Astrocyte of the cerebellum (primary cell): ENCODE measurements at regions not wholly inside any gene's neighbourhood (a gene's known extent, or its start where the extent isn't known, plus 50 kb on each side); places are given as distances from the start of the nearest gene placed in this dataset.

Source experiments
- DNase-seq: peaks from one replicate; pipeline ENCODE4 v3.0.0-alpha.2; 2011; ENCODE audit warnings: low read depth
- H3K4me3 ChIP-seq: 2 replicates; pipeline ENCODE4 v1.5.1; 2011; ENCODE audit warnings: mild to moderate bottlenecking, low read depth, low read length, moderate library complexity
- in situ Hi-C: cut with HindIII; loops from 2 replicates; pipeline ENCODE4 v1.10.0; 2017; ENCODE audit warnings: low sequenced_read_pairs
- TF ChIP-seq, protein P1 (sequence below): IDR thresholded peaks from 2 replicates; pipeline ENCODE4 v1.5.1; 2012; ENCODE audit warnings: low read length, low read depth, moderate library complexity, mild to moderate bottlenecking; ENCODE audit errors: missing control alignments

DNA sequence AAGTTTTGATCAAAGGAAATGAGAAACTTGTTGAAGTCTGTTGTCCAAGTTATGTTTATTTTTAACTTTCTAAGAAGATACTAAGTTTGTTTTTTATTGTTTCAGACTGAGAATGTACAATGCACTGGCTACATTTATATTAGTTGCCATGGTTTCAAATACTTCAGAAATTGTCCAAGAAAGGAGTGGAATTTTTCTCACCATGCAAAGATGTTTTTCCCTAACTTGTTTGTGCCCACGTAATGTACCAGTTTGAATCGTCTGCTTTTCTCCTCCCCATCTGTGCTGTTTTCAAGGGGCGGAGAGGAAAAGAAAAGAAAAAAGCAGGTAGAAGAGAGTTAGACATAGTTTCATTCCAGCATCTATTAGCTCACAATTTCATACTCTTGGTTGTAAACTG is 407.0 kb downstream of the KCTD16 start:
- DNase-seq, result no peak
- no peak overlapping the region for H3K4me3 ChIP-seq
- in situ Hi-C loops, result no loop called here
- TF ChIP-seq, protein P1, sequence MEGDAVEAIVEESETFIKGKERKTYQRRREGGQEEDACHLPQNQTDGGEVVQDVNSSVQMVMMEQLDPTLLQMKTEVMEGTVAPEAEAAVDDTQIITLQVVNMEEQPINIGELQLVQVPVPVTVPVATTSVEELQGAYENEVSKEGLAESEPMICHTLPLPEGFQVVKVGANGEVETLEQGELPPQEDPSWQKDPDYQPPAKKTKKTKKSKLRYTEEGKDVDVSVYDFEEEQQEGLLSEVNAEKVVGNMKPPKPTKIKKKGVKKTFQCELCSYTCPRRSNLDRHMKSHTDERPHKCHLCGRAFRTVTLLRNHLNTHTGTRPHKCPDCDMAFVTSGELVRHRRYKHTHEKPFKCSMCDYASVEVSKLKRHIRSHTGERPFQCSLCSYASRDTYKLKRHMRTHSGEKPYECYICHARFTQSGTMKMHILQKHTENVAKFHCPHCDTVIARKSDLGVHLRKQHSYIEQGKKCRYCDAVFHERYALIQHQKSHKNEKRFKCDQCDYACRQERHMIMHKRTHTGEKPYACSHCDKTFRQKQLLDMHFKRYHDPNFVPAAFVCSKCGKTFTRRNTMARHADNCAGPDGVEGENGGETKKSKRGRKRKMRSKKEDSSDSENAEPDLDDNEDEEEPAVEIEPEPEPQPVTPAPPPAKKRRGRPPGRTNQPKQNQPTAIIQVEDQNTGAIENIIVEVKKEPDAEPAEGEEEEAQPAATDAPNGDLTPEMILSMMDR, result no peak

DNA sequence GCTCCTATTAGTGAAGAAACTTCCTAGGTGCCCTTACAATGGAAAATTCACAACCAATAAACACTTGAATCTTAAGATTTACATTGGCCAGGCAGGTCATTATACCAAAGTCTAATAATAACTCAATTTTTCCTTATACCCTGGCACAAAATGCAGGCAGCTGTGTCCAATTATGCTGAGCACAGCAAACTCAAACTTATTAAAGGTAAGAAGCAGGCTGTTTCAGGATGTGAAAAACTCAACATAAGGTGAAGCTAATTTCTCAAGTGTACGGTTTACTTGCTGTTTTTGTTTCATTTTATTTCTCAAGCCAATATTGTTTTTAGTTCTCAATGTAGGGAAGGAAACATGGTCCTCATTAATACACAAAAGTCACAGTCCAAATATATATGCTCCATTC is 405.1 kb downstream of the KCTD16 start:
- TF ChIP-seq, protein P1, result no peak
- in situ Hi-C loops, result no loop called here
- DNase-seq, result no peak

DNA sequence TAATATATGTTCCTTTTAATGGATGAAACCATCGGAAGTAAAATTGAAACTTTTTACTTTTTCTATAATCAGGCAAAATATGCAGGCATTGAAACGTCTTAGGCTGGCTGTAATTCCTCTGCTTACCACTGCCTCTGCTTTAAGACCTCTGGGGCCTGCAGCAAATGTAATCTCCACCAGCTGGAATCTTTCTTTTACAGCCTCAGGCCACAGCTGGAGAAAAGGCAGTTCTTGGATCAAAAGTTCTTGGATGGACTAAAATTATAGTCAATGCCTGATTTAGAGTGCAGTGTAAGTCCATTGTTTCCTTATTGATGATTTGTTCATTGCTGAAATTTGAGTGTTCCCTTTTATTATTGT is 396.7 kb downstream of the KCTD16 start:
- TF ChIP-seq, protein P1, result peak; percentile 24
- in situ Hi-C loops, result no loop called here
- no peak overlapping the region for H3K4me3 ChIP-seq
- DNase-seq, result no peak

More for the DNA sequence above, 405.1 kb downstream of the KCTD16 start:
- H3K4me3 ChIP-seq, result no peak overlapping the region

DNA sequence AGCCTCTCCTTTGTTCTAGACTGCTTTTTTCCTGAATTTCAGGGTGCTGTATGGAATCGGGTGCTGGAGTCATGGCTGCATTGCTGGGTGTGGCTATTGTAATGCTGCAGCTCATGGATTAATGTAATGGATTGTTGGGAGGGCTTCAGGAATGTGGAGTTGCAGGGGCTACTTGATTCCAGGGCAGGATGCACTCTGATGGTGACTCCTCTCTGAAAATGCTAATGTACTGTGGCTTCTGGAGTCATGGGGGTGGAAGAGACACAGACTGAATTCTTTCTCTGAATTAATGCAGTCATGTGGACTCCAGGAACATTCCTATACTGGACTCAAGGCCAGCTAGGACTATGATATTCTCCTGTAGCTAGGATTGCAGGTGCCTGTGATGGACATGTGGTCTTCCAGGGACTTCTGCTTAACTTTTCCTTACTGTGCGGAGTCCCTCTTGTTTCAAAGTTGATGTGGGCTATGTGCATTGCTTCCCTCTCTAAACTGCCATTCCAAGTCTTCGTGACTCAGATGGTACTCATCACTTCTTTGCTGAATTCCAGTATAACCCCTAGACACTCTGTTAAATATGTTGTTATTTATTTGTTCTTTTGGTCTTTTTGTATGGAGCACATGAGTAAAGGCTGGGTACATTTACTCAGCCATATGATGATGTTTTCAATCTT is 396.2 kb downstream of the KCTD16 start:
- TF ChIP-seq, protein P1, result no peak
- H3K4me3 ChIP-seq, result no peak overlapping the region
- in situ Hi-C loops, result no loop called here
- no peak for DNase-seq

DNA sequence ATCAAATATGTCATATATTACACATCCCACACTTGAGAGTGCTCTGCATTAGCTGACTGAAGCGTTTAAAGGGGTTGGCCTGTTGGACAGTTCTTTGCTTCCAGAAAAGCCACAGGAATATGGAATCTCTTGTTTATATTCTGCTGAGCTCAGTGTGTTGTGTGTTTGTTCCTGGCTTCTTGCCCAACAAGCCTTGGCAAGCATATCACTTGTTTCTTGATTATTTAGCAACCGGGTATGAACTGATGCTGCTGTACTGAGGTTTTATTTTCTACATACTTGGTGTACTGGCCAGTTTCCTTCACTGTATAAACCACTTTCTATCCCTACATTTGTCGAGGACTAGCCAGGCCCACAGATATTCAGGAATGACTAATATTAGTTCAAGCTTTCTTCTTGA is 378.9 kb downstream of the KCTD16 start:
- TF ChIP-seq, protein P1, result no peak
- in situ Hi-C loops, result no loop called here
- no peak overlapping the region for H3K4me3 ChIP-seq
- DNase-seq, result peak; percentile 94

DNA sequence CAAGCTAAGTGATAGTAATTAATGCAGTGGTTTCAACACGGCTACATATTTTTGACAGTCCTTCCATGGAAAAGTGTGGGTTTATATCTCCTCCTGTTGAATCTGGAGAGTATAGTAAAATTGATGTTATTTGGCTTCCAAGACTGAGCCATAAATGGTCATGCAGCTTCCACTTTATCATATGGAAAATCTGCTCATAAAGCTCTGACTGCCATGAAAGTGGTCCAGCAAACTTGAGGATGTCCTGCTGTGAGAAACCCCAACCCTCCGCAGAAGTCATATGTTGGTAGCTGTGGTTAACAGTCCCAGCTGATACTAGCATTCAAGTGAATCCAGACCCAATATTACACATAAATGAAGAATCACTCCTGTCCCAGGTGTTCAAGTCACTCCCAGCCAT is 378.3 kb downstream of the KCTD16 start:
- TF ChIP-seq, protein P1, result no peak
- DNase-seq, result peak; percentile 24
- no peak overlapping the region for H3K4me3 ChIP-seq
- in situ Hi-C loops, result no loop called here
